ENCODE measurements at regions not wholly inside any gene's neighbourhood (a gene's known extent, or its start where the extent isn't known, plus 50 kb on each side); places are given as distances from the start of the nearest gene placed in this dataset.
"Not testable (repeated sequence)": the region's sequence is repeated elsewhere in the genome, so short reads cannot be mapped to it uniquely, and the experiment has no call there.

DNA sequence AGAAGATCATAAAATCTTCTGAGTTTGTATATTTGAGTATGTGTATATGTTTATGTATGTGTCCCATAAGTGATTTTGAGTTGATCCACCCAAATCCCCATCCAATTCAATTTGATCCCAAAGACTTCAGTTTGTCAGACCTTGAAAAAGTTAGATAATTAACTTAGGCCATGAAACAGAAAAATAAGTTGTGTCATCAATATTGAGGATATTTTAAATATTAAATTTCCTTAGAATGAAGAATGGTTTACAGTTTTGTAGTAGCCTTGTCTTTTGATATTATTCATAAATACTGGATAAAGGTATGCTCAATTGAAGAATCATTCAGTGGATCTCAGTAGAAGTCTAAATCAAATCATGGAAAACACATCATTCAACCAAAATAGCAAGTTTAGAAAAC, 864.4 kb upstream of the INTU start:
- Histone ChIP-seq H3K9ac (ENCODE audit: low read length) (no peak overlapping the region), H4K20me1 (ENCODE audit: control insufficient read depth, insufficient read depth, low read length, poor library complexity, severe bottlenecking) (no peaks in the 10 kb centered on the region), H3K4me3 (ENCODE audit: control extremely low read depth in 1 of 5, extremely low read depth in 1 of 5, insufficient read depth in 1 of 5, low read depth in 2 of 5, low read length in 4 of 5) (no peak overlapping the region), H3K79me2 (ENCODE audit: control insufficient read depth, insufficient read depth, low read length) (no peaks in the 10 kb centered on the region), H3K4me1 (ENCODE audit: control insufficient read depth in 2 of 2, insufficient read depth in 2 of 2, low read length in 2 of 2) (no peaks in the 10 kb centered on the region), H3K27me3 (replicated peaks in 1 of 4; ENCODE audit: control extremely low read depth in 1 of 4, control insufficient read depth in 3 of 4, insufficient read depth in 4 of 4, low read length in 3 of 4) (no peaks in the 10 kb centered on the region), H3K36me3 (replicated peaks in 1 of 2; ENCODE audit: control extremely low read depth in 1 of 2, control insufficient read depth in 1 of 2, extremely low read depth in 1 of 2, insufficient read depth in 2 of 2, low read length in 1 of 2) (no peaks in the 10 kb centered on the region), H3K9me3 (ENCODE audit: control extremely low read depth in 1 of 3, control insufficient read depth in 2 of 3, insufficient read depth in 1 of 3, low read length in 2 of 3) (peaks cover 0 to 8% (median 0%) of the 10 kb centered on the region in 3 donors), H3K4me2 (replicated peaks; ENCODE audit: low read depth, low read length, poor library complexity, severe bottlenecking) (no peak overlapping the region), H2AFZ (ENCODE audit: insufficient read depth, low read depth, low read length, poor library complexity, severe bottlenecking) (no peak overlapping the region), H3K27ac (ENCODE audit: low read length in 2 of 2) (no peak overlapping the region)
- intact Hi-C loops (cut with micrococcal nuclease) = no loop called here
- H3K27me3 Mint-ChIP-seq = no peaks in the 10 kb centered on the region
- ATAC-seq (ENCODE audit: low read depth) = no peak
- no peak overlapping the region for H3K4me3 Mint-ChIP-seq
- TF ChIP-seq, protein P1, sequence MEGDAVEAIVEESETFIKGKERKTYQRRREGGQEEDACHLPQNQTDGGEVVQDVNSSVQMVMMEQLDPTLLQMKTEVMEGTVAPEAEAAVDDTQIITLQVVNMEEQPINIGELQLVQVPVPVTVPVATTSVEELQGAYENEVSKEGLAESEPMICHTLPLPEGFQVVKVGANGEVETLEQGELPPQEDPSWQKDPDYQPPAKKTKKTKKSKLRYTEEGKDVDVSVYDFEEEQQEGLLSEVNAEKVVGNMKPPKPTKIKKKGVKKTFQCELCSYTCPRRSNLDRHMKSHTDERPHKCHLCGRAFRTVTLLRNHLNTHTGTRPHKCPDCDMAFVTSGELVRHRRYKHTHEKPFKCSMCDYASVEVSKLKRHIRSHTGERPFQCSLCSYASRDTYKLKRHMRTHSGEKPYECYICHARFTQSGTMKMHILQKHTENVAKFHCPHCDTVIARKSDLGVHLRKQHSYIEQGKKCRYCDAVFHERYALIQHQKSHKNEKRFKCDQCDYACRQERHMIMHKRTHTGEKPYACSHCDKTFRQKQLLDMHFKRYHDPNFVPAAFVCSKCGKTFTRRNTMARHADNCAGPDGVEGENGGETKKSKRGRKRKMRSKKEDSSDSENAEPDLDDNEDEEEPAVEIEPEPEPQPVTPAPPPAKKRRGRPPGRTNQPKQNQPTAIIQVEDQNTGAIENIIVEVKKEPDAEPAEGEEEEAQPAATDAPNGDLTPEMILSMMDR (IDR thresholded peaks at IDR 0.05) = no peak
- TF ChIP-seq EZH2 (IDR thresholded peaks at IDR 0.05; ENCODE audit: borderline replicate concordance, insufficient read depth, low read depth, low read length, poor library complexity, severe bottlenecking) = no peak
- ChIA-PET CTCF (no interaction called here), POLR2A (no interaction called here)
- peaks cover 4% of the 10 kb centered on the region for H3K9me3 Mint-ChIP-seq (ENCODE audit: insufficient read depth)
- DNase-seq = no peak
- no peak overlapping the region for H3K27ac Mint-ChIP-seq
- H3K4me1 Mint-ChIP-seq = no peaks in the 10 kb centered on the region

DNA sequence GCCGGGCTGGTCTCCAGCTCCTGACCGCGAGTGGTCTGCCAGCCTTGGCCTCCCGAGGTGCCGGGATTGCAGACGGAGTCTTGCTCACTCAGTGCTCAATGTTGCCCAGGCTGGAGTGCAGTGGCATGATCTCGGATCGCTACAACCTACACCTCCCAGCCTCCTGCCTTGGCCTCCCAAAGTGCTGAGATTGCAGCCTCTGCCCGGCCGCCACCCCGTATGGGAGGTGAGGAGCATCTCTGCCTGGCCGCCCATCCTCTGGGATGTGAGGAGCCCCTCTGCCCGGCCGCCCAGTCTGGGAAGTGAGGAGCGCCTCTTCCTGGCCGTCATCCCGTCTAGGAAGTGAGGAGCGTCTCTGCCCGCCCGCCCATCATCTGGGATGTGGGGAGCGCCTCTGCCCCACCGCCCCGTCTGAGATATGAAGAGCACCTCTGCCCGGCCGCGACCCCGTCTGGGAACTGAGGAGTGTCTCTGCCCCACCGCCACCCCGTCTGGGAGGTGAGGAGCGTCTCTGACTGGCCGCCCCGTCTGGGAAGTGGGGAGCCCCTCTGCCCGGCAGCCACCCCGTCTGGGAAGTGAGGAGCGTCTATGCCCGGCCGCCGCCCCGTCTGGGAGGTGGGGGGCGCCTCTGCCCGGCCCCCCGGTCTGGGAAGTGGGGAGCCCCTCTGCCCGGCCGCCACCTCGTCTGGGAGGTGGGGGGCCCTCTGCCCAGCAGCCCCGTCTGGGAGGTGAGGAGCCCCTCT, 861.8 kb upstream of the INTU start:
- H3K27me3 ChIP-seq (replicated peaks in 1 of 4; ENCODE audit: control extremely low read depth in 1 of 4, control insufficient read depth in 3 of 4, insufficient read depth in 4 of 4, low read length in 3 of 4); H3K79me2 ChIP-seq (ENCODE audit: control insufficient read depth, insufficient read depth, low read length); H3K36me3 ChIP-seq (replicated peaks in 1 of 2; ENCODE audit: control extremely low read depth in 1 of 2, control insufficient read depth in 1 of 2, extremely low read depth in 1 of 2, insufficient read depth in 2 of 2, low read length in 1 of 2); H3K9me3 Mint-ChIP-seq (ENCODE audit: insufficient read depth); ATAC-seq (ENCODE audit: low read depth); intact Hi-C loops (cut with micrococcal nuclease); H3K4me1 ChIP-seq (ENCODE audit: control insufficient read depth in 2 of 2, insufficient read depth in 2 of 2, low read length in 2 of 2); H2AFZ ChIP-seq (ENCODE audit: insufficient read depth, low read depth, low read length, poor library complexity, severe bottlenecking); CTCF ChIA-PET; H4K20me1 ChIP-seq (ENCODE audit: control insufficient read depth, insufficient read depth, low read length, poor library complexity, severe bottlenecking); H3K27ac ChIP-seq (ENCODE audit: low read length in 2 of 2); H3K9me3 ChIP-seq (ENCODE audit: control extremely low read depth in 1 of 3, control insufficient read depth in 2 of 3, insufficient read depth in 1 of 3, low read length in 2 of 3); H3K4me3 Mint-ChIP-seq; H3K4me1 Mint-ChIP-seq; H3K27ac Mint-ChIP-seq; H3K4me2 ChIP-seq (replicated peaks; ENCODE audit: low read depth, low read length, poor library complexity, severe bottlenecking); H3K27me3 Mint-ChIP-seq; POLR2A ChIA-PET; DNase-seq; H3K4me3 ChIP-seq (ENCODE audit: control extremely low read depth in 1 of 5, extremely low read depth in 1 of 5, insufficient read depth in 1 of 5, low read depth in 2 of 5, low read length in 4 of 5); H3K9ac ChIP-seq (ENCODE audit: low read length): not testable (repeated sequence)
- 96% methylated on average over 40 of the region's 46 CpGs for WGBS (ENCODE audit: insufficient coverage)

DNA sequence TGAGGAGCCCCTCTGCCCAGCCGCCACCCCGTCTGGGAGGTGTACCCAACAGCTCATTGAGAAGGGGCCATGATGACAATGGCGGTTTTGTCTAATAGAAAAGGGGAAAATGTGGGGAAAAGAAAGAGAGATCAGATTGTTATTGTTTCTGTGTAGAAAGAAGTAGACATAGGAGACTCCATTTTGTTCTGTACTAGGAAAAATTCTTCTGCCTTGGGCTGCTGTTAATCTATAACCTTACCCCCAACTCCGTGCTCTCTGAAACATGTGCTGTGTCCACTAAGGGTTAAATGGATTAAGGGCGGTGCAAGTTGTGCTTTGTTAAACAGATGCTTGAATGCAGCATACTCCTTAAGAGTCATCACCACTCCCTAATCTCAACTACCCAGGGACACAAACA, 861.1 kb upstream of the INTU start:
- H2AFZ ChIP-seq (ENCODE audit: insufficient read depth, low read depth, low read length, poor library complexity, severe bottlenecking); intact Hi-C loops (cut with micrococcal nuclease); H3K4me1 Mint-ChIP-seq: not testable (repeated sequence)

More for the DNA sequence above, 861.1 kb upstream of the INTU start:
- H3K9me3 ChIP-seq (ENCODE audit: control extremely low read depth in 1 of 3, control insufficient read depth in 2 of 3, insufficient read depth in 1 of 3, low read length in 2 of 3); H3K4me2 ChIP-seq (replicated peaks; ENCODE audit: low read depth, low read length, poor library complexity, severe bottlenecking); H3K79me2 ChIP-seq (ENCODE audit: control insufficient read depth, insufficient read depth, low read length); H3K27ac Mint-ChIP-seq; H4K20me1 ChIP-seq (ENCODE audit: control insufficient read depth, insufficient read depth, low read length, poor library complexity, severe bottlenecking); H3K27me3 Mint-ChIP-seq; ATAC-seq (ENCODE audit: low read depth); H3K36me3 ChIP-seq (replicated peaks in 1 of 2; ENCODE audit: control extremely low read depth in 1 of 2, control insufficient read depth in 1 of 2, extremely low read depth in 1 of 2, insufficient read depth in 2 of 2, low read length in 1 of 2); H3K4me3 Mint-ChIP-seq; H3K27me3 ChIP-seq (replicated peaks in 1 of 4; ENCODE audit: control extremely low read depth in 1 of 4, control insufficient read depth in 3 of 4, insufficient read depth in 4 of 4, low read length in 3 of 4); H3K4me1 ChIP-seq (ENCODE audit: control insufficient read depth in 2 of 2, insufficient read depth in 2 of 2, low read length in 2 of 2); H3K9ac ChIP-seq (ENCODE audit: low read length); POLR2A ChIA-PET; H3K9me3 Mint-ChIP-seq (ENCODE audit: insufficient read depth); H3K27ac ChIP-seq (ENCODE audit: low read length in 2 of 2); CTCF ChIA-PET; H3K4me3 ChIP-seq (ENCODE audit: control extremely low read depth in 1 of 5, extremely low read depth in 1 of 5, insufficient read depth in 1 of 5, low read depth in 2 of 5, low read length in 4 of 5); DNase-seq: not testable (repeated sequence)
- WGBS (ENCODE audit: insufficient coverage) = 75% methylated on average over 3 of the region's 5 CpGs

Measured in B cell (primary cell).